ENCODE measurements at regions not wholly inside any gene's neighbourhood (a gene's known extent, or its start where the extent isn't known, plus 50 kb on each side); places are given as distances from the start of the nearest gene placed in this dataset.
"Not testable (repeated sequence)": the region's sequence is repeated elsewhere in the genome, so short reads cannot be mapped to it uniquely, and the experiment has no call there.

DNA sequence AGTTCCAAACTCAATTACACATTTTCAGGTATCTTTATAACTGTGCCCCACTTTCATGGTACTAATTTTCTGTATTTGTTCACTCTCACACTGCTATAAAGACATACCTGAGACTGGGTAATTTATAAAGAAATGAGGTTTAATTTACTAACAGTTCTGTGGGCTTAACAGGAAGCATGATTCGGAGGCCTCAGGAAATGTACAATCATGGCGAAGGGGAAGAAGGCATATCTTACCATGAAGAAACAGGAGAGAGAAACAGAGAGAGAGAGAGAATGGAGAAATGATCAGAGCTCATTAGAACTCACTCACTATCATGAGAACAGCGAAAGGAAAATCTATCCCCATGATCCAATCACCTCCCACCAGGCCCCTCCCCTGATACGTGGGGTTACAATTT is 874.1 kb upstream of the B3GALT2 start:
- no peak for DNase-seq

DNA sequence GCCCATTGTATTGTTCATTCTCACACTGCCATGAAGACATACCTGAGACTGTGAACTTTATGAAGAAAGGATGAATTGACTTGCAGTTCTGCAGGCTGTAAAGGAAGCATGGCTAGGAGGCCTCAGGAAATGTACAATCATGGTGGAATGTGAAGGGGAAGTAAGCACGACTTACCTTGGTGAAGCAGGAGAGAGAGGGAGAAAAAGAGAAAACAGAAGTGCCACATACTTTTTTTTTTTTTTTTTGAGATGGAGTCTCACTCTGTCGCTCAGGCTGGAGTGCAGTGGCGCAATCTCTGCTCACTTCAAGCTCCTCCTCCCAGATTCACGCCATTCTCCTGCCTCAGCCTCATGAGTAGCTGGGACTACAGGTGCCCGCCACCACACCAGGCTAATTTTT is 871.9 kb upstream of the B3GALT2 start:
- not testable (repeated sequence) for DNase-seq

DNA sequence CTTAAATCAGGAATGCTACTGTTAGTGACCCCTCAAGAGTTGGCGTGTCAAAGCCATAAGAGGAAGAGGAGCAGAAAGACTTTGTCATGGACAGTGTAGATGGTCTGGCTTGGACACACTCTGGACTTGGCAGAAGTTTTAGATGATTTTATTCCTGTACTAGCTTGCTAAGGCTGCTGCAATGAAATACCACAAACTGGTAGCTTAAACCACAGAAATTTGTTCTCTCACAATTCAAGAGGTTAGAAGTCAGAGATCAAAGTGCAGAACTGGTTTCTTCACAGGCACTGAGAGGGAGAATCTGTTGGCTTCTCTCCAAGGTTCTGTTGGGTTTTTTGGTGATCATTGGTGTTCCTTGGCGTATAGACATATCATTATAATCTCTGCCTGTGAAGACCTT is 869.8 kb upstream of the B3GALT2 start:
- no peak for DNase-seq

DNA sequence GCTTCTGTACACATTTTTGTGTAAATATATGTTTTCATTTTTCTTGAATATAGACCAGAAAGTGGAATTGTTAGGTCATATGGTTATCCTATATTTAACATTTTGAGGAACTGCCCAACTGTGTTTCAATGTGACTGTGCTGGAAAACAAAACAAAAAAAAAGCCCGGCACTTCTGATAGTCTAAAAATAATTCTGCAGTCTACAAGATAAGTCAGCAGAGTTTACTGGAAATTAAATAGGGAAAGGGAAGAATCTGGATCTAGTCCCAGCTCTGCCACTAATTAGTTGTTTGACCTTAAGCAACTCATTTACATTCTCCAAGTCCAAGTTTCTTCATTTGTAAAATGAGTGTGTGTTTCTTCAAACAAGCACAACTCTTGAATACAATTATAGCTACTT is 869.1 kb upstream of the B3GALT2 start:
- no peak for DNase-seq

DNA sequence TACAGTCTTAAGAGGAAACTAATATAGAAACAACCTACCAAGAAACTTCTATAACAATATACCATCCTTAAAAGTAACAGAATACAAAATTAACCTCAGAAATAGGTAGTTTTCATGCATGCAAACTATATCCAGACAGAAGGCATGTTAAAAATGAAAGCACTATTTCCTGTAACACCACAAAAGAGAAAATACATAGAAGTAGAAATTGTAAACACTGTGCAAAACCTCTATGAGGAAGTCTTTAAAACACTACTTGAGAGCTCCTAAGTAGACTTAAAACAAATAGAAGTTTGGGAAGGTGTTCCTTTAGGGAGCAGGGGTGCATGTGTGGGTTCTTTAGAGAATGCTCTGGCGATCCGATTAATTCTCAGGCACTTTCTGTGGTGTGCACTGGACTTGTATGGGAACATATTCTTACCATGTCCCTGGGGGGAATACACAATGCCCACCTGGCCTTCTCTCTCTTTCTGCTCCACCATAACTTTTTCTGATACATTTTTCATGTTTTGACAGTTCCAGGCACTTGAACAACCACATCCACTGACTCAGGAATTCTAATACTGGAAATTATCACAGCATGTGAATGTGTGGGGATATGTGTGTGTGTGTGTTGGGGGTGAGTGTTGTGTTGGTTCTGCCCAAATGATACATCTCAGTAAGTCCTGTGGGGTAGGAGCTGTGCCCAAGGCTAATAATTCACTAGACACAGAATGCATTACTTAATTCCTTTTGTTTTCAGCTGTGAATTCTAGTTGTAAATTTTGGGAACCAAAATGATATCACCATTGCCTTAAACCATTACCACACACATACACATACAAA is 866.3 kb upstream of the B3GALT2 start:
- DNase-seq, result no peak

DNA sequence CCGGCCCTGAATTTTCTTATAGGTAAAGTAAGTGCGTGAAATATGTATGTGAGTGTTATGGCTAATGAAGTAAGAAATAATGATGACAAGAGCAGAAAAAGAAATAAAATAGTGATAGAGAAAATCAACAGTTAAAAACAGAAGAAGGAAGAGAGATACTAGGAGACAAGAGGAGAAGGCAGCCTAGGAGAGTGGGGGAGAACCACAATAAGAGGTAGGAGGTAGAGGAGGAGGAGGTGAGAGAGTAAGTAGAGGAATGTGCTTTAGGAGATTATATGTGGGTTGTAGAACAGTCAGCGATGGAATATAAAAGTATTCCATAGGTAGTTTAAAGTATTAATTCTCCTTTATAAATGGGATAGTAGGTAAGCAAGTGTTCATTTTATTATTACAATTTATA is 861.5 kb upstream of the B3GALT2 start:
- no peak for DNase-seq

DNA sequence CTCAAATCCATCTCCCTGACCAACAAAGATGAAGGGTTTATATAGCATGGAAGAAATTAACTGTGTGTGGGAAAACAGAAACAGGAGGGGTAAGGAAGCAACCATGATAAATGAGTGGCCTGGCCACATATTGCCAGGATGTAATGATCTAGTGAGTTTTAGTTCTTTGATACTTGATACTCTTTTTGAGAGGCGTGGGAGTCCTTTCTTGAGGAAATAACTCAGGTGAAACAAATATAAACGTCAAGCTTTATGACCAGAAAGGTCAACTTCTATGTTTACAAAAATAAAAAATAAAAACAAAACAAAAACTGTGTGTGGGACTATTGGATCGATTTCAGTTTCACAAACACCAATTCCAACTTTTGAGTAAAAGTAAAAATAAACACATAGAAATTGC is 860.8 kb upstream of the B3GALT2 start:
- peak; percentile 49 for DNase-seq

DNA sequence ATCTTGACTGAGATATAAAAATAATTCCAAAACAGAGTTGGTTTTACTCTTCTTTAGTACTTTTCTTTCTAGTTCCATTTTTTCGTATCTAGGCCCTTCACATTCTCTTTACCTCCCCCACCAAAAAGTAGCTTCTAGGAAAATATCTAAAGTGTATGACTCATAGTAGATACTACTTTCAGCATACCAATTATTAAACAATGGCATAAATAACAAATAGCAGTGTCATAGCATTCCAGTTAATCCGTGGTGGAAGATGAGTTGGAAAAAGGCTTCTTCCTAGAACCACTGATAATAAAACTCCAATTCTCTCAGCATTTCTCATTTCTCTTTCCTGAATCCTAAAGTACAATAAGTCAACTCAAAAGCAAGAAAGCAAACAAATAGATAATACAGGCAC is 859.0 kb upstream of the B3GALT2 start:
- no peak for DNase-seq

DNA sequence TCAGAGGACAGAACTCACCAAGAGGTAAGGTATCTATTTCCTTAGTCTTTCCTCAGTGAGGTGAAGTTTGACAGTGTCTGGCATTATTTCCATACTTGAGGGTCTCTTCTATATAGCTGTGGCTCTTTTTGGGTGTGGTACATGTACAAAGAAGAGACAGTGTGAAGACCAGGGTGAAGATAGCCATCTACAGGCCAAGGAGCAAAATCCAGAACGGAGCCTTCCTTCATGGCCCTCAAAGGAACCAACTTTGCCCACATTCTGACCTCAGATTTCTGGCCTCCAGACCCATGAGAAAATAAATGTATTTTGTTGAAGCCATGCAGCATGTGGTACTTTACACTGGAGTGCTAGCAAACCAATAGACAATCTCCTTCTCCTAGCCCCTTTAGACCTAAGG is 858.5 kb upstream of the B3GALT2 start:
- no peak for DNase-seq

DNA sequence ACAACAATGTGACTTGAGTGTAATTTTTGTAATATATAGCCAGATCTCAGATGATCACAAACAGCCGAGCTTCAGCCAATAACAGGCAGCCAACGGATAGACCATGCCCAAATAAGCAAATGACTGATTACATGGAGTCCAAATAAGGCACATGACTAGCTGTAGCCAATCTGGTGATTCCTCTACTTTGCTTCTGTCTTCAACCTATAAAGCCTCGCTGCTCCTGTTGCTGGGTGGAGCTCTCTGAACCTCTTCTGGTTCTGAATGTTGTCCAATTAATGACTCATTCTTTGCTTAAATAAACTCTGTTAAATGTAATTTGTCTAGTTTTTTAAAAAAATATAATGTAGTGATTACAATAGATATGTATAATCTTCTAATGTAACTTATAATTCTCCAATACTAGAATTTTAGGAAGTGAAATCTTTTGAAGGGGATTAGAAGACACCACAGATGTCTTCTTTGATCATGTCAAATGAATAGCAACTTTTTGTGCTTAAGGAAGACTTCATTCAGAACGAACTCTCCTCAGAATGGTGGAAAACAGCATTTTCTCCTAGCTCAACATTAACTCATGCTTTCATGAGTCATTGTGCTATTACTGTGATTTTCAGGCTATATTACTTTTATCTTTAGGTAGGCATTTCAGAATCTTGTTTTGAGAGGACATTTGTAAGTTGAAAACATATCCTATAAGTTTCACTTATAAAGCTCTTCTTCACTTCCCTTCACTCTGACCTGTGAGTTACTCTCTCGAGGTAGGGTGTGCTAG is 857.8 kb upstream of the B3GALT2 start:
- DNase-seq, result no peak

DNA sequence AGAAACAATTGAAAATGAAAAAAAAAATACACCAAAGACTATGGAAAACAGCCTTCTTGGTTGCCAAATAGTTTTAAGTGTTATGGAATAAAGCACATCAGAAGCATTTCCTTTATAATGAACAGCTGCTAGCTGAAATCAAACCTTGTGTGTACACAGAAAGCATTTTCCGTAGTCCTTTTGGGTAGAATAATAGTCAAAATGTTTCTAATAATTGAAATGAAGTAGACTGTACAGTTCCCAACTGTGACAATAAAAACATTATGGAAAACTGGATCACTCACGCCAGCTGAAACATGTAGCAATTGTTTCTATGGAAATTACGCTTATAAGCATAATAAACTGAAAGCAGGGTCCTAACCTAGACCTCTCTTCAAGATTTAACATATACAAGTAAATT is 856.3 kb upstream of the B3GALT2 start:
- DNase-seq, result peak; percentile 29

DNA sequence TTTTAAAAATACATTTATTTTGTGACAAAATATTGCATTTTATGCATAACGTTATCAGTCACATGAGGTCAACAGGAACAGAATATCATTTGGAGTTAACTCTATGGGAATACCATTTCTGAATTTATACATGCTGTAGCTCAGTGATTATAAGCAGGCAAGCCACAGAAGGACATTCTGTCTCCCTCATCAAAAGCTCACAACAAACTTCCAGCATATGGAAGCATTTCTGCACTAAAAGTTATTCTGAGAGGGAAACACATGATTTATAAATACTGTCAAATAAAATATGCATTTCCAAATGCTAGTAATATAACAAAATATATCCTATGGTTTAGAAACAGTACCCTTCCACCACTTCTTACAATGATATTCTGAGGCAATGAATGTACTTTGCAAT is 854.1 kb upstream of the B3GALT2 start:
- no peak for DNase-seq

DNA sequence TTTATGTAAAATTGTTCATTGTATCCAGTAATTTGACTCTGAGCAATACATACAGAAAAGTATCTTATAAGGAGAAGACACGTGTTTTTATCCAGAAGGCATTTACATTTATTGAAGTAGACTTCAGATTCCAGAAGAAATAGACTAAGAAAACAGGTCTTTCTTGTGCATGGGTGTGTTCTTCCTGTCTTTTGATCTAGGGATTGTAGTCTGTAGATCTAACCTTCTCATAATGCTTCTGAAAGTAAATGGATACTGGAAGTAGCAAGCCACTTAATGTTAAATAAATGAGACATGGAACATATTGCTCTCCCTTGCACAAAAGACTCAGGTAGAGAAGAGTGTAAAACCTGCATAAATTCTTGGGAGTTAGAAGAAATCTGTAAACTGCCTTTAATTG is 853.2 kb upstream of the B3GALT2 start:
- DNase-seq, result no peak

DNA sequence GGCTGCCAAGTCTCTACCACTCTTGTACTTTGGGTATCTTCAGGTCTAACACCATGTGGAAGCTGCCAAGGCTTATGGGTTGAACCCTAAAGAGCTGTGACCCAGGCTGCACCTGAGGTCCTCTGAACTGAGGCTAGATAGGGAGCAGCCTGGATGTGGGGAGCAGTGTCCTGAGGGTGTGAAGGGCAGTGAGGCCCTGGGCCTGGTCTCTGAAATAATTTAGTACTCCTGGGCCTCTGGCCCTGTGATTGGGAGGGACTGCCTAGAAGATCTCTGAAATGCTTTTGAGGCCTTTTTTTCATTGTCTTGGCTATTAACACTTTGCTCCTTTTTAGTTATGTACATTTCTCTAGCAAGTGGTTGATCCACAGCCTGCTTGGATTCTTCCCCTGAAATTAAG is 847.2 kb upstream of the B3GALT2 start:
- DNase-seq, result no peak

DNA sequence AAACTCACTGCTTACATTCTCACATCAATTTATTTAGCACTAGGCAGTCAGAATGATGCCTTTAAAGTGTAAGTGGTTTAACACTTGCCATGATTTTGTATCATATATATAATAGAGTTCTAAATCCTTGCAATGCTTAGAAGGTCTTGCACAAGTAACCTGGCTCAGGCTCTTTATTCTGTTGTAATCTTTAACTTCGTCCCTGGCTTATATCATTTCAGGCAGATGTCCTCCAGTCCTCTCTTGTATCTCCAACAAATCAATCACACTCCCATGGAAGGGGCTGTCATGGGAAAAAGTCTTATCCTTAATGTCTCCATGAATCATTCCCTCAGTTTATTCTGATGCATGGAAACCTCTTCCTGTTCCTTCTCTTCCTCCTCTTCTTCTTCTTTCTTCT is 841.6 kb upstream of the B3GALT2 start:
- no peak for DNase-seq

DNA sequence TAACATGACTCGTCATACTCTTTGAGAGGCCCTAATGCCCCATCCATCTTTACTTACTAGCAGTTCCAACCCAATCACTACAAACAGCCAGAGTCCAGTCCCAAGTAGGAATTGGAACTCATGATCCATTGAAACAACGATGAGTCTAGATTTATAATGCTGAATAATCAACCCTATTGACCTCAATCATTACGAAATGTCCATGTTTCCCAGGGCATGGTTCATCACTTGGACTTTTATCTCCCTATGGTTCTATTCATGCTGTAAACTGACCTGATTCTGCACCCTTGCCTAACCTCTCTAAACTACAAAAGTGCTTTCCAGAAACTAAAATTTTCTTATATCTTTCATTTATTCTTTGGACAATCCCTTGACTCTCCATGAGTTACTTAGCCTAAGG is 840.0 kb upstream of the B3GALT2 start:
- DNase-seq, result no peak

DNA sequence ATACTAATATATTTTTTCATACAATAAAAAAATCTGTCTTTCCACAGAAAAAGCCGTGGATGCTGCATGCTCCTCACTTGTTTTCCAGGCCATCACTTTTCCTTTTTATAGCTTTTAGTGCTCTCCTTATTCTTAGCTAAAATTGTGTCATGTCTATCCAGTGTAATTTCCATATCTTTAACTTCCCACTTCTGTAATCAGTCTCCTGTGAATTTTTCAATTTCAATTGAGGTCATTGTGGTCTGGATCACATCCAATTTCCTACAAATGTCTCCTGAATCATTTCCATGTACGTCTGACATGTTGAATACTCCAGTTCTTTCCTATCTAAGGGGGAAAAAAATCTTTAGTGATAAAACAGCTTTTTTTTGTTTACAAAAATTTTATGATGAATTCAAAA is 838.2 kb upstream of the B3GALT2 start:
- DNase-seq, result no peak

DNA sequence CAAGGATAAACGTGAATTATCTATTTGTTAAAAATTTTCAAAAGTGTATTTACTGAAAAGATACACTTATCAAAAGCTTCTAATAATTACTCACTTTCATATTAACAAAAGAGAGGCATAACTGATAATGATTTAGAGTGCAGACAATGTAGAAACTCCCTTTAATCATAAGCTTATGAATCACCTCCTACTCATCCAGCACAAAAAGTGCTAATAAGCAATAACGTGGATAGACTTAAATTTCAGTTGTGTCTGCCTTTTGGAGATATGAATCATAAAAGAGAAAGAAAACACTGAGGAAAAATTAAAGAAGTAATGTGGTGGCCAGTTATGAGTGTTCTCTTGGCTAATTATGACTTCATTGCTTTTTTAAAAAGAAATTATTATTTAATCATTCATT is 827.6 kb upstream of the B3GALT2 start:
- no peak for DNase-seq

DNA sequence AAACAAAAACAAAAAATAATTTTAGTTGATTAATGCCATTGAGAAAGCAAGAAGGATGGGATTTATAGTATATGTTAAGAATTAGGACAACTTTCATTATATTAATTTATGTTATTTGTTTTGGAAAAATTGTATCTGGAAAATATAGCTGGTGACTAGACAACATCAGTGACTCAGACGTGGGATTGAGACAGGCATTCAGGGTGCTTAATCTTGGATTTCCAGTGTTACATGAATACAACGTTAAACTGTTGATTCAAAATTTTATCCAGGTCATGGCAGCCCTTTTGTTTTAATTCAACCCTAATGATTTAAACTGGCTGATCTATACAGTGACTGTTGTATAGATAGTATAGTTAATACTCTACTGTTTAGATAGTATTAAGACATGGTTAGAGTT is 827.1 kb upstream of the B3GALT2 start:
- DNase-seq, result no peak

DNA sequence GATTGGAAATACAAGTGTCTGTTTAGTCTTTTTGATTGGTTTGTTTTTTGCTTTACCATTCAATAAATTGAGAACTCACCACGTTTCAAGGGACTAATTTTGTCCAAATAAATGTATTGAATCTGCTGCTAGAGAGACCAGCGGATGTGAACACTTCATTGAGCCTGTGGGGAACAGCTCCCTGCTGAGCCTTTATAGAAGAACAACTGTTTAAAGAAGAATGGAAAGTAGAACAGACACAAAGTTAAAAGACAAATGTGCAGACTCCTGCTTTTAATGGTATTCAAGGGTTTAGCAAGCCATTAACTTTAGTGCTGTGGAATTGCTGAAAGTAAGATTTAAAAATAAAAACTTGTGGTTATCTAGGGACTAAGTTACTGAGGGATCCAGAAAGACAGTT is 817.7 kb upstream of the B3GALT2 start:
- DNase-seq, result no peak

DNA sequence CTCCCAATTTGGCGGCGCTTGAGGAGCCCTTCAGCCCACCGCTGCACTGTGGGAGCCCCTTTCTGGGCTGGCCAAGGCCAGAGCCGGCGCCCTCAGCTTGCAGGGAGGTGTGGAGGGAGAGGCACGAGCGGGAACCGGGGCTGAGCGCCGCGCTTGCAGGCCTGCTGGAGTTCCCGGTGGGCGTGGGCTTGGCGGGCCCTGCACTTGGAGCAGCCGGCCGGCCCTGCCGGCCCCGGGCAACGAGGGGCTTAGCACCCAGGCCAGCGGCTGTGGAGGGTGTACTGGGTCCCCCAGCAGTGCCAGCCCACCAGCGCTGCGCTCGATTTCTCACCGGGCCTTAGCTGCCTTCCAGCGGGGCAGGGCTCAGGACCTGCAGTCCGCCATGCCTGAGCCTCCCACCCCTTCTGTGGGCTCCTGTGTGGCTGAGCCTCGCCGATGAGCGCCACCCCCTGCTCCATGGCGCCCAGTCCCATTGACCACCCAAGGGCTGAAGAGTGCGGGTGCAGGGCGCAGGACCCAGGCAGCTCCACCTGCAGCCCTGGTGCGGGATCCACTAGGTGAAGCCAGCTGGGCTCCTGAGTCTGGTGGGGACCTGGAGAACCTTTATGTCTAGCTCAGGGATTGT is 815.4 kb upstream of the B3GALT2 start:
- not testable (repeated sequence) for DNase-seq

DNA sequence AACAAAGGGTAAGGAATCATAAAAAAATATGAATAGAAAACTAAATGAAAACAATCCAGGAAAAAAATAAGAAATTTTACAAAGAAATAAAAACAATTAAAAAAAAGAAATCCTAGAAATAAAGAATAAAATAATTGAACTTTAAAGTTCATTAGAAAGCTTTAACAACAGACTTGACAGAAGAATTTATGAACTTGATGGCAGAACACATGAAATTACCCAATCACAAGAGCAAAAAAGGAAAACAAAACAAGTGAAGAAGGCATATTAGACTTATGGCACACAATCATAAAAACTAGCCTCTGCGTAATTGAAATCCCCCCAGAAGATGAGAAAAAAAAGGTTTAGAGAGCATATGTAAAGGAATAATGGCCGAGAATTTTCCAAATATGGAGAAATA is 802.5 kb upstream of the B3GALT2 start:
- DNase-seq, result no peak

DNA sequence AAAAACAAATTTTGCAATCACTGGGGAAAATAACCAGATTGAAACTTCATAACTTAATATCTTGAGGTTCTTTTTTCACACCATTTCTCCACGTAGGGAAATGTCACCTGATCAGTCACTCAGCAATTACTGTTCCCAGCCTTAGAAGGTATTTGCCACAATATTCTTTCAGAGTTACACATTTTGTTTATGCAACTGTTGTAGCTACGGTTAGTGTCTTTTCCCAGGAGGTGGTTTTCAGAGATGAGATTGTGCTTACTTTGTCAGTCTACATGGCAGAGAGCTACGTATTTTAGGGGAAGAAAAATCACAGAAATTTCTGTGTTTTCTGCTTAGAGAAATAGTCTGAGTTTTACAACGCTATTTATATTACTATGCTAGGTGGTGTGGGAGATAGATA is 792.8 kb upstream of the B3GALT2 start:
- DNase-seq, result no peak

All from left kidney (tissue), 1 donor.